ENCODE measurements at regions not wholly inside any gene's neighbourhood (a gene's known extent, or its start where the extent isn't known, plus 50 kb on each side); places are given as distances from the start of the nearest gene placed in this dataset.

DNA sequence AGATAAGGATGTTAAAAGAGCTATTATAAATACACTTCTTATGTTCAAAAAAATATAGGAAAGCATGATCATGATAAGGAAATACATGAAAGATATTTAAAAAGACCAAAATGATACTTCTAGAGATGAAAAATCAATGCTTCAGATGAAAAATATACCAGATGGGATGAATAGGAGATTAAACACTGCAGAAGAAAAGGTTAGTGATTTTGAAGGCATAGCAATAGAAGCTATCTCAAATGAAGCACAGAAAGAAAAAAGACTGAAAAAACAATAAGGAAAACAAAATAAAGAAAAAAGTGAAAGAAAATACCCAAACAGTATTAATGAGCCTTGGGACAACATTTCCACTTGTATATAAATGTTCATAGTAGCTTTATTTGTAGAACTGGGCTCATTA lies 80.7 kb upstream of the LEF1 start:
- Histone ChIP-seq H3K4me2 (ENCODE audit: insufficient read depth, low read length) (no peak overlapping the region), H3K36me3 (ENCODE audit: control insufficient read depth in 2 of 2, extremely low read depth in 1 of 2, insufficient read depth in 2 of 2, low read length in 2 of 2) (no peaks in the 10 kb centered on the region), H3K79me2 (ENCODE audit: control insufficient read depth, insufficient read depth, low read length) (no peaks in the 10 kb centered on the region), H3K9me1 (replicated peaks; ENCODE audit: control insufficient read depth, extremely low read depth, insufficient read depth, low read length) (no peaks in the 10 kb centered on the region), H3K9ac (replicated peaks; ENCODE audit: extremely low read depth, insufficient read depth, low read length) (no peak overlapping the region), H3K27me3 (ENCODE audit: control insufficient read depth in 2 of 2, insufficient read depth in 2 of 2, low read length in 2 of 2) (no peaks in the 10 kb centered on the region), H3K4me1 (ENCODE audit: control insufficient read depth, extremely low read depth, insufficient read depth, low read length) (no peaks in the 10 kb centered on the region), H3K4me3 (replicated peaks in 1 of 3; ENCODE audit: insufficient read depth in 1 of 3, low read depth in 1 of 3, low read length in 3 of 3) (no peak overlapping the region), H4K20me1 (replicated peaks; ENCODE audit: control insufficient read depth, extremely low read depth, insufficient read depth, low read length) (no peaks in the 10 kb centered on the region), H2AFZ (ENCODE audit: low read depth, low read length) (no peak overlapping the region), H3K27ac (ENCODE audit: insufficient read depth, low read depth, low read length) (no peak overlapping the region), H3K9me3 (replicated peaks; ENCODE audit: control insufficient read depth, insufficient read depth, low read length) (no peaks in the 10 kb centered on the region)
- no peak for TF ChIP-seq POLR2AphosphoS5 (IDR thresholded peaks at IDR 0.05; ENCODE audit: insufficient read depth, low read depth, low read length)
- no peak for TF ChIP-seq MYC (IDR thresholded peaks at IDR 0.05; ENCODE audit: low read depth, low read length)
- TF ChIP-seq GATA2 (IDR thresholded peaks at IDR 0.05; ENCODE audit: insufficient read depth, insufficient read length, low read depth, low read length), result no peak
- TF ChIP-seq JUN (IDR thresholded peaks at IDR 0.05; ENCODE audit: borderline replicate concordance, insufficient read depth, insufficient read length, low read depth), result no peak
- TF ChIP-seq, protein P1, sequence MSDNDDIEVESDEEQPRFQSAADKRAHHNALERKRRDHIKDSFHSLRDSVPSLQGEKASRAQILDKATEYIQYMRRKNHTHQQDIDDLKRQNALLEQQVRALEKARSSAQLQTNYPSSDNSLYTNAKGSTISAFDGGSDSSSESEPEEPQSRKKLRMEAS (IDR thresholded peaks at IDR 0.05; ENCODE audit: insufficient read depth, insufficient read length), result no peak
- TF ChIP-seq, protein P2, sequence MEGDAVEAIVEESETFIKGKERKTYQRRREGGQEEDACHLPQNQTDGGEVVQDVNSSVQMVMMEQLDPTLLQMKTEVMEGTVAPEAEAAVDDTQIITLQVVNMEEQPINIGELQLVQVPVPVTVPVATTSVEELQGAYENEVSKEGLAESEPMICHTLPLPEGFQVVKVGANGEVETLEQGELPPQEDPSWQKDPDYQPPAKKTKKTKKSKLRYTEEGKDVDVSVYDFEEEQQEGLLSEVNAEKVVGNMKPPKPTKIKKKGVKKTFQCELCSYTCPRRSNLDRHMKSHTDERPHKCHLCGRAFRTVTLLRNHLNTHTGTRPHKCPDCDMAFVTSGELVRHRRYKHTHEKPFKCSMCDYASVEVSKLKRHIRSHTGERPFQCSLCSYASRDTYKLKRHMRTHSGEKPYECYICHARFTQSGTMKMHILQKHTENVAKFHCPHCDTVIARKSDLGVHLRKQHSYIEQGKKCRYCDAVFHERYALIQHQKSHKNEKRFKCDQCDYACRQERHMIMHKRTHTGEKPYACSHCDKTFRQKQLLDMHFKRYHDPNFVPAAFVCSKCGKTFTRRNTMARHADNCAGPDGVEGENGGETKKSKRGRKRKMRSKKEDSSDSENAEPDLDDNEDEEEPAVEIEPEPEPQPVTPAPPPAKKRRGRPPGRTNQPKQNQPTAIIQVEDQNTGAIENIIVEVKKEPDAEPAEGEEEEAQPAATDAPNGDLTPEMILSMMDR (IDR thresholded peaks at IDR 0.05; ENCODE audit: extremely low read depth in 1 of 2, insufficient read depth in 1 of 2, low read depth in 1 of 2, low read length in 2 of 2), result no peak
- no peak for TF ChIP-seq EZH2 (IDR thresholded peaks at IDR 0.05; ENCODE audit: borderline replicate concordance, low read depth, low read length, severe bottlenecking)
- TF ChIP-seq FOS (IDR thresholded peaks at IDR 0.05; ENCODE audit: borderline replicate concordance, insufficient read depth, low read length), result no peak
- intact Hi-C loops (cut with micrococcal nuclease) (no loop called here), dilution Hi-C loops (cut with MboI; ENCODE audit: extremely low pct_ligation_motif_present, low sequenced_read_pairs) (no loop called here)
- ChIA-PET POLR2A (no interaction called here), CTCF (no interaction called here)
- no TSS peak for BruUV-seq (replicated peaks)
- DNase-seq (ENCODE audit: low read depth, low spot score) (no peak), FAIRE-seq (no peak)

All from endothelial cell of umbilical vein (primary cell).